ENCODE measurements at regions not wholly inside any gene's neighbourhood (a gene's known extent, or its start where the extent isn't known, plus 50 kb on each side); places are given as distances from the start of the nearest gene placed in this dataset.

DNA sequence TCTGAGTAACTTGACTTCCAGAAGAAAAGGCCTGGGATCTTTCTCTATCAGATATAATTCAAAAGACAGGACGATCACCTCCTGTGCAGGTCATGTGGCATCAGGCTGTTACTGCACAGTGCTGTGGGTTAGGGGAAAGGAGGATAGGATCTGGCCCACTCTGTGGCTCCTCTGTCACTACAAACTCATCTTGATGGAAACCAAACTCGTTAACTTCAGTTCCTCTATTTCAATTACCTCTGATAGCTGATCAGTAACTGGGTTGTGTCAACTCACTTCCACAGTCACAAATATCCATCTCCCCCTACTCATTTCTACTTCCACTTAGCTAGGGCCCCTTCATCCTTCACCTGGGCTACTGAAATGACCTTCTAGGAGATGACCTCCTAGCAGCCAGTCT, 95.2 kb downstream of the RCN1 start:
- RAD21 ChIA-PET (ENCODE audit: unreplicated experiment) = interaction anchor here (1.0 kb wide), 1 partner anchor 150 kb away, joined by 3 read pairs; no protein-coding TSS in a partner anchor
- SMC1A ChIA-PET (ENCODE audit: uncharacterized antibody, unreplicated experiment) = interaction anchor here (0.8 kb wide), 1 partner anchor 252 kb away, joined by 3 read pairs; no protein-coding TSS in a partner anchor
- CTCF ChIA-PET = interaction anchor here (2.9 kb wide), 1 partner anchor 10 kb away, joined by 8 read pairs; no protein-coding TSS in a partner anchor

More for the DNA sequence above, 95.2 kb downstream of the RCN1 start:
- intact Hi-C loops (cut with micrococcal nuclease; ENCODE audit: unreplicated experiment) = no loop called here
- no peak for FAIRE-seq
- Histone ChIP-seq H3K27me3 (replicated peaks in 1 of 2; ENCODE audit: control insufficient read depth in 2 of 2, insufficient read depth in 2 of 2, low read length in 1 of 2) (no peaks in the 10 kb centered on the region), H3K9ac (ENCODE audit: control insufficient read depth, insufficient read depth, low read length) (no peak overlapping the region), H3K4me3 (no peak overlapping the region), H3K4me1 (ENCODE audit: control insufficient read depth, insufficient read depth, low read length) (peaks cover 23% of the 10 kb centered on the region), H3K36me3 (ENCODE audit: control insufficient read depth in 2 of 2, insufficient read depth in 2 of 2, low read length in 1 of 2) (no peaks in the 10 kb centered on the region), H4K20me1 (ENCODE audit: control insufficient read depth, insufficient read depth) (no peaks in the 10 kb centered on the region), H3K4me2 (ENCODE audit: control insufficient read depth, insufficient read depth) (no peak overlapping the region), H3K79me2 (ENCODE audit: control insufficient read depth, insufficient read depth, low read length) (no peaks in the 10 kb centered on the region), H3K9me3 (replicated peaks; ENCODE audit: control insufficient read depth, insufficient read depth, low read length) (no peaks in the 10 kb centered on the region), H2AFZ (ENCODE audit: control insufficient read depth, low read depth, low read length) (no peak overlapping the region), H3K27ac (ENCODE audit: control insufficient read depth, insufficient read depth) (no peak overlapping the region)
- no TSS peak for BruUV-seq (replicated peaks)
- peak; percentile 51 for ATAC-seq
- in situ Hi-C loops (cut with MboI) = loop anchor here (10.0 kb wide), 1 partner anchor 941 kb away; no protein-coding TSS in a partner anchor
- no peak for TF ChIP-seq BCLAF1 (IDR thresholded peaks at IDR 0.05)
- TF ChIP-seq, protein P1, sequence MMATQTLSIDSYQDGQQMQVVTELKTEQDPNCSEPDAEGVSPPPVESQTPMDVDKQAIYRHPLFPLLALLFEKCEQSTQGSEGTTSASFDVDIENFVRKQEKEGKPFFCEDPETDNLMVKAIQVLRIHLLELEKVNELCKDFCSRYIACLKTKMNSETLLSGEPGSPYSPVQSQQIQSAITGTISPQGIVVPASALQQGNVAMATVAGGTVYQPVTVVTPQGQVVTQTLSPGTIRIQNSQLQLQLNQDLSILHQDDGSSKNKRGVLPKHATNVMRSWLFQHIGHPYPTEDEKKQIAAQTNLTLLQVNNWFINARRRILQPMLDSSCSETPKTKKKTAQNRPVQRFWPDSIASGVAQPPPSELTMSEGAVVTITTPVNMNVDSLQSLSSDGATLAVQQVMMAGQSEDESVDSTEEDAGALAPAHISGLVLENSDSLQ (IDR thresholded peaks at IDR 0.05) = no peak
- no peak for TF ChIP-seq CUX1 (IDR thresholded peaks at IDR 0.05; ENCODE audit: insufficient replicate concordance, low read depth, low read length)
- TF ChIP-seq POLR2AphosphoS2 (IDR thresholded peaks at IDR 0.05; ENCODE audit: low read depth, low read length) = no peak
- peak; percentile 70; the same call in 1 of the 2 replicates for TF ChIP-seq SPI1 (IDR thresholded peaks at IDR 0.05; ENCODE audit: borderline replicate concordance, insufficient read depth, low read depth, low read length)
- 29% methylated on average over 2 of the region's 2 CpGs for WGBS (ENCODE audit: insufficient coverage, insufficient replicate concordance, low lambda C conversion rate, missing lambda C conversion rate)
- DNase-seq (ENCODE audit: low read depth, low spot score) = no peak
- POLR2A ChIA-PET = no interaction called here

Measured in GM12878 (cell line).